Endothelial cell of umbilical vein (primary cell): ENCODE measurements at regions not wholly inside any gene's neighbourhood (a gene's known extent, or its start where the extent isn't known, plus 50 kb on each side); places are given as distances from the start of the nearest gene placed in this dataset.

ENCODE experiments used
- BruUV-seq: library from RNA; stranded (reverse); fragments of 400-500 nt; replicated peaks from 2 replicates; lab custom pipeline; 2021; lab: Mats Ljungman, UMichigan
- CTCF ChIA-PET: fragments of 300-600, 350-600 bp; sonication (Branson Sonifier 250); formaldehyde crosslinking; loops from one replicate; lab custom pipeline; 2021; ENCODE audit warnings: antibody characterized with exemption, inconsistent platforms; lab: Charles Lee
- POLR2A ChIA-PET: fragments of 300-600, 350-600 bp; sonication (Branson Sonifier 250); formaldehyde crosslinking; loops from one replicate; lab custom pipeline; 2021; ENCODE audit warnings: antibody characterized with exemption, inconsistent platforms; lab: Charles Lee
- DNase-seq: peaks from one replicate; pipeline ENCODE4 v3.0.0-alpha.2; 2011; ENCODE audit warnings: low read depth, low spot score
- FAIRE-seq: peaks from 2 replicates; lab custom pipeline; 2011; peaks lifted over from hg19 to GRCh38; lab: Jason Lieb, UNC
- H2AFZ ChIP-seq: 2 replicates; pipeline ENCODE4 v1.6.0; 2012; ENCODE audit warnings: low read depth, low read length, control low read depth, inconsistent platforms
- H3K27ac ChIP-seq: 2 replicates; pipeline ENCODE4 v1.5.1; 2011; ENCODE audit warnings: low read depth, mild to moderate bottlenecking, control low read depth, low read length, moderate library complexity; ENCODE audit not compliant: insufficient read depth
- H3K27me3 ChIP-seq, 2 experiments: 2 replicates each; pipeline versions ENCODE4 v1.6.0 to v1.6.1; 2011; ENCODE audit warnings: low read length in 2 of 2, mixed read lengths in 1 of 2; ENCODE audit not compliant: control insufficient read depth in 2 of 2, insufficient read depth in 2 of 2
- H3K36me3 ChIP-seq, 2 experiments: 2 replicates in 1 of 2; 3 replicates in 1 of 2; pipeline ENCODE4 v1.5.1; 2011; ENCODE audit warnings: low read length in 2 of 2, mild to moderate bottlenecking in 1 of 2, moderate library complexity in 1 of 2; ENCODE audit not compliant: control insufficient read depth in 2 of 2, insufficient read depth in 2 of 2; ENCODE audit errors: extremely low read depth in 1 of 2
- H3K4me1 ChIP-seq: 3 replicates; pipeline ENCODE4 v1.5.1; 2011; ENCODE audit warnings: mild to moderate bottlenecking, low read length; ENCODE audit not compliant: control insufficient read depth, insufficient read depth; ENCODE audit errors: extremely low read depth
- H3K4me2 ChIP-seq: 2 replicates; pipeline ENCODE4 v1.6.1; 2011; ENCODE audit warnings: low read length, control low read depth, mixed read lengths; ENCODE audit not compliant: insufficient read depth
- H3K4me3 ChIP-seq, 3 experiments: fragments of 200-600 bp in 1 of 3; sonication (generic), shearing (Covaris generic) in 1 of 3; replicated peaks in 1 of 3; 2 replicates each; pipeline ENCODE4 v1.5.1; 2011 to 2016; ENCODE audit warnings: control low read depth in 3 of 3, low read length in 3 of 3, mild to moderate bottlenecking in 2 of 3, inconsistent platforms in 1 of 3, low read depth in 1 of 3, moderate library complexity in 1 of 3; ENCODE audit not compliant: insufficient read depth in 1 of 3
- H3K79me2 ChIP-seq: 2 replicates; pipeline ENCODE4 v1.6.0; 2012; ENCODE audit warnings: low read length, inconsistent platforms; ENCODE audit not compliant: control insufficient read depth, insufficient read depth
- H3K9ac ChIP-seq: replicated peaks from 2 replicates; pipeline ENCODE3; 2011; ENCODE audit warnings: low read length, control low read depth; ENCODE audit not compliant: insufficient read depth; ENCODE audit errors: extremely low read depth
- H3K9me1 ChIP-seq: replicated peaks from 3 replicates; pipeline ENCODE4 v1.6.0; 2011; ENCODE audit warnings: mild to moderate bottlenecking, low read length; ENCODE audit not compliant: control insufficient read depth, insufficient read depth; ENCODE audit errors: extremely low read depth
- H3K9me3 ChIP-seq: replicated peaks from 2 replicates; pipeline ENCODE4 v1.5.1; 2012; ENCODE audit warnings: low read length, inconsistent platforms; ENCODE audit not compliant: control insufficient read depth, insufficient read depth
- H4K20me1 ChIP-seq: replicated peaks from 2 replicates; pipeline ENCODE3; 2011; ENCODE audit warnings: mild to moderate bottlenecking, low read length; ENCODE audit not compliant: control insufficient read depth, insufficient read depth; ENCODE audit errors: extremely low read depth
- CTCF ChIP-seq, 2 donors: IDR thresholded peaks; 1 replicate in 1 of 2; 2 replicates in 1 of 2; pipeline ENCODE4 v1.5.1; 2011; ENCODE audit warnings: low read length in 2 of 2, mild to moderate bottlenecking in 2 of 2, moderate library complexity in 2 of 2, control low read depth in 1 of 2, inconsistent platforms in 1 of 2, low read depth in 1 of 2; ENCODE audit not compliant: insufficient read depth in 1 of 2; ENCODE audit errors: extremely low read depth in 1 of 2
- EZH2 ChIP-seq: IDR thresholded peaks from 2 replicates; pipeline ENCODE4 v1.6.1; 2012; ENCODE audit warnings: borderline replicate concordance, low read depth, mild to moderate bottlenecking, moderate library complexity, low read length, inconsistent platforms; ENCODE audit not compliant: severe bottlenecking
- FOS ChIP-seq: IDR thresholded peaks from 2 replicates; pipeline ENCODE4 v1.6.1; 2011; ENCODE audit warnings: mild to moderate bottlenecking, low read length, moderate library complexity, borderline replicate concordance; ENCODE audit not compliant: insufficient read depth
- GATA2 ChIP-seq: IDR thresholded peaks from 2 replicates; pipeline ENCODE4 v1.7.0; 2011; ENCODE audit warnings: low read depth, mild to moderate bottlenecking, moderate library complexity, mixed read lengths, low read length; ENCODE audit not compliant: insufficient read length, insufficient read depth
- JUN ChIP-seq: IDR thresholded peaks from 2 replicates; pipeline ENCODE4 v1.6.1; 2011; ENCODE audit warnings: borderline replicate concordance, low read depth; ENCODE audit not compliant: insufficient read length, insufficient read depth
- MAX ChIP-seq: IDR thresholded peaks from 2 replicates; pipeline ENCODE4 v1.6.1; 2011; ENCODE audit not compliant: insufficient read depth, insufficient read length
- MYC ChIP-seq: IDR thresholded peaks from one replicate; pipeline ENCODE4 v1.6.1; 2011; ENCODE audit warnings: mild to moderate bottlenecking, low read depth, low read length
- POLR2A ChIP-seq: IDR thresholded peaks from 2 replicates; pipeline ENCODE4 v1.6.1; 2012; ENCODE audit warnings: low read depth, mild to moderate bottlenecking, control low read depth, low read length
- POLR2AphosphoS5 ChIP-seq: IDR thresholded peaks from 2 replicates; pipeline ENCODE4 v1.6.1; 2012; ENCODE audit warnings: low read depth, mild to moderate bottlenecking, control low read depth, low read length, moderate library complexity; ENCODE audit not compliant: insufficient read depth
- dilution Hi-C: fragments of 300-500 bp; cut with MboI; formaldehyde crosslinking; loops from one replicate; pipeline ENCODE4 v1.15.0; 2019; ENCODE audit warnings: low sequenced_read_pairs; ENCODE audit not compliant: extremely low pct_ligation_motif_present
- intact Hi-C: fragments of 100-400 bp; cut with micrococcal nuclease; formaldehyde crosslinking; loops from one replicate; pipeline ENCODE4 v1.10.0; 2022

GRCh38 chr2:134161170-134161547 lies 92.7 kb upstream of the MGAT5 start:
- peak; percentile 96 for FAIRE-seq
- intact Hi-C loops (loop anchor here (1.0 kb wide), 3 partner anchors 16 to 42 kb away; no protein-coding TSS in a partner anchor), dilution Hi-C loops (no loop called here)
- Histone ChIP-seq H3K4me3 (no peak overlapping the region), H2AFZ (no peak overlapping the region), H3K36me3 (no peaks in the 10 kb centered on the region), H3K9ac (peak overlapping the region; percentile 56), H3K9me1 (no peaks in the 10 kb centered on the region), H4K20me1 (no peaks in the 10 kb centered on the region), H3K27me3 (no peaks in the 10 kb centered on the region), H3K4me2 (peak overlapping the region; percentile 87), H3K79me2 (peaks cover 39% of the 10 kb centered on the region), H3K4me1 (peaks cover 19% of the 10 kb centered on the region), H3K9me3 (no peaks in the 10 kb centered on the region), H3K27ac (peak overlapping the region; percentile 90)
- ChIA-PET POLR2A (interaction anchor here (1.1 kb wide), 1 partner anchor 41 kb away, joined by 3 read pairs; no protein-coding TSS in a partner anchor), CTCF (interaction anchor here (0.6 to 2.4 kb wide), 9 partner anchors 12 to 290 kb away, joined by 3 to 18 read pairs (median 3); no protein-coding TSS in a partner anchor)
- TF ChIP-seq FOS, result peak; percentile 36
- no peak for TF ChIP-seq EZH2
- peak; percentile 49 for TF ChIP-seq JUN
- TF ChIP-seq MAX, result no peak
- TF ChIP-seq POLR2AphosphoS5, result peak; percentile 70
- peak; percentile 39 for TF ChIP-seq POLR2A
- no peak for TF ChIP-seq MYC
- no peak for TF ChIP-seq CTCF (IDR thresholded peaks at IDR 0.05; ENCODE audit: extremely low read depth in 1 of 2, insufficient read depth in 1 of 2, low read depth in 1 of 2, low read length in 2 of 2)
- peak; percentile 70 for TF ChIP-seq GATA2
- BruUV-seq, result no TSS peak
- DNase-seq, result peak; percentile 77
